Activated CD4-positive, alpha-beta memory T cell treated with anti-CD3 and anti-CD28 coated beads, Interleukin-2, amount 10 ng/mL, durations not matched to agents 7 days and 5 days (primary cell): ENCODE measurements at regions not wholly inside any gene's neighbourhood (a gene's known extent, or its start where the extent isn't known, plus 50 kb on each side); places are given as distances from the start of the nearest gene placed in this dataset.

ENCODE experiments used
- CTCF ChIA-PET: fragments of 350-600 bp; sonication (Branson Sonifier 250); formaldehyde crosslinking; loops from one replicate; lab custom pipeline; 2021; ENCODE audit warnings: antibody characterized with exemption, inconsistent platforms; lab: Charles Lee
- POLR2A ChIA-PET: fragments of 350-600 bp; sonication (Branson Sonifier 250); formaldehyde crosslinking; loops from one replicate; lab custom pipeline; 2021; ENCODE audit warnings: antibody characterized with exemption; lab: Charles Lee
- DNase-seq: peaks from one replicate; pipeline ENCODE4 v3.0.0-alpha.2; 2020
- H3K27ac Mint-ChIP-seq: one replicate; pipeline ENCODE4 v1.8.0; 2021; ENCODE audit warnings: mild to moderate bottlenecking, mixed read lengths
- H3K27me3 Mint-ChIP-seq: one replicate; pipeline ENCODE4 v1.8.0; 2021; ENCODE audit warnings: mixed read lengths
- H3K36me3 Mint-ChIP-seq: one replicate; pipeline ENCODE4 v1.8.0; 2021; ENCODE audit warnings: low read depth, mixed read lengths
- H3K4me1 Mint-ChIP-seq: one replicate; pipeline ENCODE4 v1.8.0; 2021; ENCODE audit warnings: mixed read lengths
- H3K4me3 Mint-ChIP-seq: one replicate; pipeline ENCODE4 v1.8.0; 2021; ENCODE audit warnings: mild to moderate bottlenecking, mixed read lengths
- H3K9me3 Mint-ChIP-seq: one replicate; pipeline ENCODE4 v1.8.0; 2021; ENCODE audit warnings: mixed read lengths

DNA sequence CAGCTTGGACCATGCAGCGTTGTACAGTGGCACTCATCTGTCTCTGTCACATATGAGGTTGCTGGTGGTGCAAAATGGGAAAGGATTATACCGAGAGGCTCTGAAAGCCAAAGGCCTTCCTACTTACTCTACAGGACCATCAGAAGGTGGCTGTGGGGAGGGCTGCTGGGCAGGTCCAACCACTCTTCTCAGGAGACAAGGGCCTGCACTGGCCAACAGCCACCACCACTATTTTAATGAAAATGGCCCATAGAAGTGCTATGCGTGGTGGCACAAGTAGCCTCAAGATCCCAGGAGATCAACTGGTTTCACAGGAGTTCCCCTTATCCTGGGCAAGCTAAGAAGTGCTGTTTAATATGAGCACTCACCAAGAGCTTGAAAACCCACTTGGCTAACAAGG lies 52.3 kb downstream of the MRPL57 start:
- no peak overlapping the region for H3K27ac Mint-ChIP-seq
- H3K4me1 Mint-ChIP-seq: peaks cover 14% of the 10 kb centered on the region
- H3K4me3 Mint-ChIP-seq: no peak overlapping the region
- no peak for DNase-seq
- H3K27me3 Mint-ChIP-seq: peaks cover 16% of the 10 kb centered on the region
- no peaks in the 10 kb centered on the region for H3K9me3 Mint-ChIP-seq
- CTCF ChIA-PET: no interaction called here
- H3K36me3 Mint-ChIP-seq: no peaks in the 10 kb centered on the region
- POLR2A ChIA-PET: no interaction called here

DNA sequence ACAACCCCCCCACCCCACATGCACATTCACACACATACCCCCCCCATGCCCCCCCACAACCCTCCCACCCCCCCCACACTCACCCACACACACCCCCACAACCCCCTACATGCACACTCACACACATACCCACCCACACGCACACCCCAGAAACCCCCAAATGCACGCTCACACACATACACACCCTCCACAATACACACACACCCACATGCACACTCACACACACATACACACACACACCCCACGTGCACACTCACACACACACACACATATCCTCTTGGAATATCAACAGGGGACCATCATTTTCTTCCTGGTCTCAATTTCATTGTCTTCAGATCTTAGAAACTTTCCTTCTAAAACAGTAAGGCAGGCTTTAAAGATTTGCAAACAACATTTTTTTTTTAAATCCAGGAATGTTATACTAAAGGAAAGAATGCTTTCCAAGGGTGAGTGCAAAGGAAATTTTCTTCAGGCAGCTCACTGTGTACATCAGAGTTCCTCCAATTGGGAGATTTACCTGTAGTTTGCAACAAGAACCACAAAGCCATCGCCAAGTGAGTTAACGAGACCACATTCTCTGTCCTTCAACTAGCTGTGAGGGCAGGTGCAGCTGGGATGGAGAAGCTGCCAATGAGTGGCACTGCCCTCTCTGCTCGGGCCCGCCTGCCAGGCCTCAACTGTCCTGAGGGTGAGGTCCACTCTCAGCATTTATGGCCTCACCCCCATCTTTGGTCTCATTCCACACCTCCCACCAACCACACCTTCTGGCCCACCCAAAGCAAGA lies 53.0 kb downstream of the MRPL57 start:
- no peak overlapping the region for H3K4me3 Mint-ChIP-seq
- ChIA-PET CTCF (no interaction called here), POLR2A (no interaction called here)
- H3K4me1 Mint-ChIP-seq: peaks cover 16% of the 10 kb centered on the region
- H3K27me3 Mint-ChIP-seq: peaks cover 12% of the 10 kb centered on the region
- H3K36me3 Mint-ChIP-seq: no peaks in the 10 kb centered on the region
- DNase-seq: no peak
- H3K27ac Mint-ChIP-seq: no peak overlapping the region
- H3K9me3 Mint-ChIP-seq: no peaks in the 10 kb centered on the region

DNA sequence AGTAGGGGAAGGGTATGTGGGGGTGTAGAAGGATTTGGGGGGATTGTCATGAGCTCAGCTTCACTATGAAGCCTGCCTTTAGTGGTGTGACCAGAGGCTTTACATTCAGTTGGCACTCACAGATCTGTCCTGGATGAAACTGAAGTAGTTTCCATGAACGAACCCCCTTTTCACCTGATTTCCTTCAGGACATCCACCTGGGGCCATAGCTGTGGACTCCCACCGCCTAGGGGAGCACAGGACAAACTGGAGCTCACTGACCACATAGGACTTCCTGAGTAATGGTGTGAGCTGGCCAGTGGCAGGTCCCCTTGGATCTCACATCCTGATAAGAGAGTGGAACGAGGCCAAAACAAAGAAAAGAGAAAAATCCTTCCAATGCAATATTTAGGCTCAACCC lies 54.1 kb downstream of the MRPL57 start:
- Mint-ChIP-seq H3K4me1 (peaks cover 16% of the 10 kb centered on the region), H3K27me3 (peaks cover 8% of the 10 kb centered on the region), H3K4me3 (no peak overlapping the region), H3K9me3 (no peaks in the 10 kb centered on the region), H3K36me3 (no peaks in the 10 kb centered on the region), H3K27ac (no peak overlapping the region)
- POLR2A ChIA-PET: interaction anchor here (0.9 kb wide), 1 partner anchor 12 kb away, joined by 6 read pairs; no protein-coding TSS in a partner anchor
- CTCF ChIA-PET: no interaction called here
- no peak for DNase-seq

DNA sequence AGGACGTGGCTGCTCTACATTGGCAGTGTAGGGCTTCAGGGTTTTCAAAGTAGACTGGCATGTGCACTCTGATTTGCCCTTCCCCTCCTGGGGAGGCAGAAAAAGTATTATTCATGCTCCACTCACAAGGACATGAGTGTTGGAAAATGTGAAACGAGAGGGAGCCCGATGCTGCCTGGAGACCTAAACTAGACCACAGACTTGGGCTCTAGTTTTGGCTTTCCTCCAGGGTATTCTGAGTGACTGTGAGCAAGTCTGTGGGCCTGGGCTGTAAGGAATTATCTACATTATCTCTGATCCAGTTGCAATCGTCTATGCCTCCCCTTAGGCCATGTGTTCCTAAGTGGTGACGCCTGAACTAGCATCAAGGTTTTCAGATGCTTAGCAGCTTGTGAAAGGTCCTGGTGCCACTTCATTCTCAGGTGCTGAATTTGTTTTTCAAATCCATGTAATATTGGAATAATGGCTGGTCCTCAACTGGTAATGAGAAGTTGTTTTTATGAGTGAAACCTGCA lies 55.0 kb downstream of the MRPL57 start:
- Mint-ChIP-seq H3K4me3 (no peak overlapping the region), H3K36me3 (no peaks in the 10 kb centered on the region)

DNA sequence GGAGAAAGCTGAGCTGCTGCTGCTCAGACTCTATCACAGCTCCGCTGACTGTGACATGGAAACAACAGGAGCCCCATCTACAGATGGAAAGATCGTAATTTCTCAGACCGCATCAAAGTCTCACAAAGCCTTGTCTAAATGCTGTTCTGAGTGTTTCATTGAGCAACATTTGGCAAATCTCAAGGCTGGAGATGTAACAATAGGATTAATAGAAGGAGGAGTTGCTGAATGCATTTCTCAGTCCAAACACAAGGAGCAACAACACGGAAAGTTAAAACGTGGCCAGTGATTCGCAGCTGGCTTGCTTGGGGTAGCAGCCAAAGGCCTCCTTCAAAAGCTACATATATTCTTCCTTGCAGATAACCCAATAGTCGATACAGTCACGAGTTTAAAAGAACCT lies 55.7 kb downstream of the MRPL57 start:
- no peak for DNase-seq
- no peak overlapping the region for H3K4me3 Mint-ChIP-seq
- H3K36me3 Mint-ChIP-seq: peaks cover 2% of the 10 kb centered on the region
- peaks cover 16% of the 10 kb centered on the region for H3K4me1 Mint-ChIP-seq
- no peaks in the 10 kb centered on the region for H3K9me3 Mint-ChIP-seq
- POLR2A ChIA-PET: interaction anchor here (1.6 kb wide), 1 partner anchor 56 kb away, joined by 6 read pairs; the partner anchor contains the start of genes MRPL57 and SKA3
- H3K27ac Mint-ChIP-seq: no peak overlapping the region
- peaks cover 5% of the 10 kb centered on the region for H3K27me3 Mint-ChIP-seq
- CTCF ChIA-PET: interaction anchor here (0.9 kb wide), 1 partner anchor 245 kb away, joined by 4 read pairs; no protein-coding TSS in a partner anchor

More for the DNA sequence above, 55.0 kb downstream of the MRPL57 start:
- POLR2A ChIA-PET: no interaction called here
- Mint-ChIP-seq H3K4me1 (peaks cover 16% of the 10 kb centered on the region), H3K27ac (no peak overlapping the region), H3K27me3 (peaks cover 4% of the 10 kb centered on the region), H3K9me3 (no peaks in the 10 kb centered on the region)
- DNase-seq: no peak
- CTCF ChIA-PET: no interaction called here

DNA sequence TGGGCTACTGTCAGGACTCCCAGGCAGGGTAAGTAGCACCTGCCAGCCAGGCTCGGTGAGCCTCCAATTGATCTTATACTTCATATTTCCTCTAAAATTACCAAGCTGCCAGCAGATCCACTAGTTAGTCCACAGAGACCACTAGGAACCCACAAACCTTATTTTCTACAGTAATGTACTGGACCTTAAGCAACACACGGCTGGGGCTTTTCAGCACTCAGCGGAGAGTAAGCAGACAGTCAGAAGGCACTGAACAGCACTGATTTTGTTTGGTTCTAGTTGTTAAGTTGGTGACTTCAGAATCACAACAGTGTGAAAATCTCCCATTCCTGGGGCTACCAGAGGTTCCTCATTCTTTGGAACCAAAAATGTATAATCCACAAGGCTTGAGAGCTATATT lies 56.1 kb downstream of the MRPL57 start:
- H3K4me3 Mint-ChIP-seq: no peak overlapping the region
- H3K27me3 Mint-ChIP-seq: peaks cover 3% of the 10 kb centered on the region
- DNase-seq: no peak
- H3K36me3 Mint-ChIP-seq: peaks cover 2% of the 10 kb centered on the region
- ChIA-PET CTCF (interaction anchor here (0.9 to 1.0 kb wide), 2 partner anchors 55 to 244 kb away, joined by 3 to 4 read pairs; no protein-coding TSS in a partner anchor), POLR2A (interaction anchor here (1.3 to 1.6 kb wide), 2 partner anchors 13 to 56 kb away, joined by 6 read pairs; partner anchors contain the start of genes MRPL57 and SKA3)
- H3K4me1 Mint-ChIP-seq: peaks cover 16% of the 10 kb centered on the region
- H3K9me3 Mint-ChIP-seq: no peaks in the 10 kb centered on the region
- H3K27ac Mint-ChIP-seq: no peak overlapping the region

DNA sequence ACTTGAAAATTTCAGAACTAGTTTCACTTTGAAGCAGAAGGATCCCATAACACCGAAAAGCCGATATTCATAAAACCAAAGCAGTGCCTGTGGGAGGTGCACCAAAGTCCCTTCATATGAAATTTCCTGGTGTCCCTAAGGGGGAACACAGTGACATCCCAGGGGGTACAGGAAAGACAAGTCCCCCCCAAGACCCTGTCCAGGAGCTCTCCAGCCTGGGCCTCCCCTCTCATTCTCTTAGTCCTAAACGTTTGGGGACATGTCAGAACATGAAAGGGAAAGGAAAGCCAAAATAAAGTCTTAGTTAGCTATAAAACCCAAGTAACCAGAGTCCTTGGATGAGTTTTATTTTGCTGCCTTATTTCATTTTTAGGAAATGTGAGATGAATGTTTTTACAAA lies 56.6 kb downstream of the MRPL57 start:
- CTCF ChIA-PET: interaction anchor here (1.0 kb wide), 1 partner anchor 56 kb away, joined by 3 read pairs; no protein-coding TSS in a partner anchor
- Mint-ChIP-seq H3K9me3 (no peaks in the 10 kb centered on the region), H3K27me3 (peaks cover 3% of the 10 kb centered on the region), H3K27ac (peak overlapping the region; percentile 1), H3K4me1 (peaks cover 16% of the 10 kb centered on the region), H3K4me3 (peak overlapping the region; percentile 2), H3K36me3 (peaks cover 2% of the 10 kb centered on the region)
- DNase-seq: no peak
- POLR2A ChIA-PET: interaction anchor here (1.3 to 1.6 kb wide), 2 partner anchors 14 to 57 kb away, joined by 6 read pairs; partner anchors contain the start of genes MRPL57 and SKA3

DNA sequence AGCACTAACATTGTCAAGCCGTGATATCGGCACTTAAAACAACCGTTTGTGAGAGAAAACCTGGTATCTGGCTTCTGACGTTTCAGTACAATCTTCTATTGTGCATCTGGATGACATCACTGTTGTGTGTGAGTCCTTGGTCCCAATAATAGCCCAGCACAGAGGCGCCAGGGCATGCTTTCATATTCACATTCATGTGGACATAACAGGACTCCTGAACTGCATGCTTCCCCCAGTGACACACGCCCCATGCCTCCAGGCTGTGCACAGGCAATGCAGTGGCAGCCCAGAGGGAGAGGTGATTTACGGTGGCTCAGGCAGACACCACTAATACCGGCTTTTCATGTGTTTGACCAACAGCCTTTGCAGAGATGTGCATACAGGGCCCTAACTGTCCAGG lies 58.1 kb downstream of the MRPL57 start:
- DNase-seq: no peak
- CTCF ChIA-PET: no interaction called here
- H3K27ac Mint-ChIP-seq: no peak overlapping the region
- H3K27me3 Mint-ChIP-seq: peaks cover 3% of the 10 kb centered on the region
- no peak overlapping the region for H3K4me3 Mint-ChIP-seq
- H3K36me3 Mint-ChIP-seq: peaks cover 2% of the 10 kb centered on the region
- no peaks in the 10 kb centered on the region for H3K9me3 Mint-ChIP-seq
- peaks cover 16% of the 10 kb centered on the region for H3K4me1 Mint-ChIP-seq
- POLR2A ChIA-PET: no interaction called here

DNA sequence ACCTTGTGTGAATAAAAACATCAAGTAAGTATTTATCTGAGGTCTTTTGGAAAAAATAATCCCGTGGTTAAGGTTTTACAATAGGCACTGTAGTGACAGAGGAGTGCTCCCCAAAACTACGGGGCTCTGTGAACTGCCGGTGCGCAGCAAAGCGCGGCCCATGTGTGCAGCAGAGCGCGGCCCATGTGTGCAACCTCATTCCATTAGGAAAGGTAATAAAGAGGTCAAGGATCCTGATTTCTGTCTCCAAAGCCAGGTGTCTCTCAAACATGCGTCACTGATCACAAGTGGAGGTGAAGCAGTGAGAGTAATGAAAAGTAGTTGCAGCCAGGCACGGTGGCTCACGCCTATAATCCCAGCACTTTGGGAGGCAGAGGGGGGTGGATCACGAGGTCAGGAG lies 58.7 kb downstream of the MRPL57 start:
- ChIA-PET CTCF (no interaction called here), POLR2A (no interaction called here)
- Mint-ChIP-seq H3K27me3 (peaks cover 3% of the 10 kb centered on the region), H3K36me3 (peaks cover 2% of the 10 kb centered on the region), H3K9me3 (no peaks in the 10 kb centered on the region), H3K4me1 (peaks cover 18% of the 10 kb centered on the region), H3K4me3 (no peak overlapping the region), H3K27ac (no peak overlapping the region)
- DNase-seq: no peak

DNA sequence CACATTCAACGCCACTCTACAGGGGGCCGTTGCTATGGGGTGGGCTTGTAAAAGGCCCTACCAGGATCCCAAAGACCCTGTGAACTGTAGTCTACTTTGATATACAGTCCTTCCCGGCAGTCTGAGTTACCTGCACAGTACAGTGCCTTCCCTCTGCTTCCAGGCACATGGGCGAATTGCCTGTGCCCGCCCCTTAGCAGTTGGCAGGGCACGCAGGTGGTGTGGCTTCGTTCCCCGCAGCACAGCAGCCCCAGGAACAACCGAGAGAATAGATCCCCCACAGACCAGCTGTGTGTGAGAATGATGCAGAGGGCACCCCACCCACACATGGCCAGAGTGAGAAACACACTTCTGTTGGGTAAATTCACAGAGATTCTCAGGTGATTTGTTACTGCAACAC lies 60.6 kb downstream of the MRPL57 start:
- CTCF ChIA-PET: no interaction called here
- DNase-seq: no peak
- POLR2A ChIA-PET: no interaction called here
- Mint-ChIP-seq H3K27ac (no peak overlapping the region), H3K4me1 (peaks cover 21% of the 10 kb centered on the region), H3K9me3 (no peaks in the 10 kb centered on the region), H3K36me3 (peaks cover 2% of the 10 kb centered on the region), H3K4me3 (no peak overlapping the region), H3K27me3 (peaks cover 3% of the 10 kb centered on the region)

DNA sequence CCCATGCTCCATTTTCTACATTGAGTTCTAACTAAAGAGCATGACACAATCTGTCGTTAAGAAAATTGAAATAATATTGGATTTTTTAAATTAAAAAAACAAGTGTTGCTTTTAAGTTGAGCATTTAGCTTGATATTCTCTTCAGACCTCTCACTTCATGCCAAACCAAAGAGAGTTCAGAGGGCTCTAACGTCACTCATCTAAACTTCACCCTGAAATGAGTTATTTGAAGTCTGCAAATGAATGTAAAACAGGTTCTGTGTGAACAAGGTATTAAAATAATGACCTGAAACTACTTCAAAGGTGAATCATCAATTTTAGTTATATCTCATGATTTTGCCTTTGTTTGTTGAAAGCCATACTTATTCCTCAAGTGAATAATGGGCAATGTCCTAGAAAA lies 61.8 kb downstream of the MRPL57 start:
- Mint-ChIP-seq H3K4me3 (no peak overlapping the region), H3K36me3 (peaks cover 2% of the 10 kb centered on the region), H3K27me3 (peaks cover 3% of the 10 kb centered on the region), H3K4me1 (peaks cover 13% of the 10 kb centered on the region), H3K9me3 (no peaks in the 10 kb centered on the region), H3K27ac (no peak overlapping the region)
- ChIA-PET CTCF (no interaction called here), POLR2A (no interaction called here)
- no peak for DNase-seq

DNA sequence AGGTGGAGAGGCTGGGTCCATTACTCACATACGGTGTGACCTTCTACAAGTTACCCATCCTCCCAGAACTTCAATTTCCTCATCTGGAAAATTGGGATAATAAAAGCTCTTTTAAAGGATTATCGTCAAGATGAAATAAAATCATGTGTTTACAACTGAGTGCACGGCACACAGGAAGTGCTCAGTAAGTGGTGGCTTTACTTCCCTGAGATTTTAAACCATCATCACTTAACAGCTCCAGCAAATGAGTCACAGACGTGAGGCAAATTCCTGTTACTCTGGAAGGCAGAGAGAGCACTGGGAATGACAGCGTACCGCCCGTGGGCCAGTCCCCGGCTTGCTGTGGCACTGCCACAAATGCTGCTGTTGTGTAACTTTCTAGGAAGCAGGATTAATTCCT lies 64.1 kb downstream of the MRPL57 start:
- H3K4me3 Mint-ChIP-seq: no peak overlapping the region
- H3K4me1 Mint-ChIP-seq: peaks cover 9% of the 10 kb centered on the region
- peaks cover 2% of the 10 kb centered on the region for H3K36me3 Mint-ChIP-seq
- DNase-seq: no peak
- H3K9me3 Mint-ChIP-seq: no peaks in the 10 kb centered on the region
- ChIA-PET CTCF (interaction anchor here (1.1 to 1.8 kb wide), 2 partner anchors 22 to 236 kb away, joined by 5 to 6 read pairs; no protein-coding TSS in a partner anchor), POLR2A (no interaction called here)
- no peak overlapping the region for H3K27ac Mint-ChIP-seq
- peaks cover 6% of the 10 kb centered on the region for H3K27me3 Mint-ChIP-seq

DNA sequence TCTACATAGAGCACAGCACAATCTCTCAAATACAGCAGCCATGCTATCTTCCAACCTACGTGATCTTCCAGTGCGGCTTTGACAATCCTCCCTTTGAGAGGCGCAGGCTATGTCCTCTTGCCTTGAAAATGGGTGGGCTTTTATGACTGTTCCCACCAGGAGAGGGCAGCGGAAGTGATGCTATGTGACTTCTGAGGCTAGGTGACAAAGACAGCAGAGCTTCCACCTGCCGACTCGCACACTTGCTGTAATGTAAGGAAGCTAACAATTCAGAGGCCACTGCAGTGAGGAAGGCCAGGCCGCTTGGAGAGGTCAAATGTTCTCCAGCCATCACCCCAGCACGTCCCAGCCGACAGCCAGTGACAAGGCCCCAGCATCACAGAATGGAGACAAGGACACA lies 65.8 kb downstream of the MRPL57 start:
- ChIA-PET CTCF (no interaction called here), POLR2A (no interaction called here)
- H3K4me1 Mint-ChIP-seq: peaks cover 9% of the 10 kb centered on the region
- H3K27me3 Mint-ChIP-seq: peaks cover 9% of the 10 kb centered on the region
- no peaks in the 10 kb centered on the region for H3K9me3 Mint-ChIP-seq
- H3K4me3 Mint-ChIP-seq: no peak overlapping the region
- no peak for DNase-seq
- H3K27ac Mint-ChIP-seq: no peak overlapping the region
- no peaks in the 10 kb centered on the region for H3K36me3 Mint-ChIP-seq
